Spleen (tissue), 7 donors: ENCODE measurements at regions not wholly inside any gene's neighbourhood (a gene's known extent, or its start where the extent isn't known, plus 50 kb on each side); places are given as distances from the start of the nearest gene placed in this dataset.

Source experiments
- CTCF ChIP-seq, 11 experiments: fragments of 200-600 bp in 7 of 11; fragments of 450-650 bp in 4 of 11; sonication (generic) in 4 of 11; IDR thresholded peaks in 8 of 11; conservative IDR thresholded peaks in 3 of 11; 1 replicate in 7 of 11; 2 replicates in 4 of 11; pipeline versions ENCODE4 v1.4.0 to v1.8.0; 2016 to 2021; ENCODE audit warnings: antibody characterized with exemption in 11 of 11, inconsistent platforms in 4 of 11, mild to moderate bottlenecking in 1 of 11
- POLR2A ChIP-seq, 3 donors: fragments of 450-650 bp; IDR thresholded peaks; one replicate each; pipeline ENCODE4 v1.5.1; 2017; ENCODE audit warnings: antibody characterized with exemption in 3 of 3, mild to moderate bottlenecking in 1 of 3
- POLR2AphosphoS5 ChIP-seq, 3 donors: sonication (generic); formaldehyde crosslinking; IDR thresholded peaks; one replicate each; pipeline ENCODE4 v1.5.1; 2017; ENCODE audit warnings: antibody characterized with exemption in 3 of 3
- donor health status: DM: no; HTN: no; CAD: no; lungs with moderate emphysema.
- donor health status: DM: no; HTN: no; CAD: no.
- donor health status: DM: no; HTN: no; CAD: no.

- TF ChIP-seq CTCF (IDR thresholded peaks at IDR 0.05 in 8 of 11, conservative IDR thresholded peaks at IDR 0.05 in 3 of 11) (no peak), POLR2A (IDR thresholded peaks at IDR 0.05) (no peak), POLR2AphosphoS5 (IDR thresholded peaks at IDR 0.05) (no peak)
Measured at GRCh38 chr17:14458724-14459123, 157.8 kb downstream of the HS3ST3B1 start.
